ENCODE measurements at regions not wholly inside any gene's neighbourhood (a gene's known extent, or its start where the extent isn't known, plus 50 kb on each side); places are given as distances from the start of the nearest gene placed in this dataset.
"Not testable (repeated sequence)": the region's sequence is repeated elsewhere in the genome, so short reads cannot be mapped to it uniquely, and the experiment has no call there.

DNA sequence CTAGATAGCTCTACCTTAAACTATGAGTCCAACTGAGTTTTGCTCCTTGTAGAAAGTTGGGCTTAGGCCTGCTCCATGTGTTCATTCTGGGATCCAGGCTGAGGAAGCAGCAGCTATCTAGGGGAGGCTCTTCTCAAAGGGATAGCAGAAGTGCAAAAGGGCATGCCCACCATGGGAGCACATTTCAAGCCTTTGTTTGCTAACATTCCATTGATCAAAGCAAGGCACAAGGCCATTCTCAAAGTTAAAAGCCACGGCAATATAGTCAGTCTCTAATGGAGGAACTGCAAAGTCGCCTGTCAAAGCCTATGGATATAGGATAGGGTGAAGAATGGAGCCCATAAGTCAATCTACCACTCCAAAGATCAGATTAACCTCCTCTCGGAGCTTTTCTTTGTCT, 488.1 kb upstream of the ARX start:
- DNase-seq (ENCODE audit: extremely low read depth, low read depth), result no peak

DNA sequence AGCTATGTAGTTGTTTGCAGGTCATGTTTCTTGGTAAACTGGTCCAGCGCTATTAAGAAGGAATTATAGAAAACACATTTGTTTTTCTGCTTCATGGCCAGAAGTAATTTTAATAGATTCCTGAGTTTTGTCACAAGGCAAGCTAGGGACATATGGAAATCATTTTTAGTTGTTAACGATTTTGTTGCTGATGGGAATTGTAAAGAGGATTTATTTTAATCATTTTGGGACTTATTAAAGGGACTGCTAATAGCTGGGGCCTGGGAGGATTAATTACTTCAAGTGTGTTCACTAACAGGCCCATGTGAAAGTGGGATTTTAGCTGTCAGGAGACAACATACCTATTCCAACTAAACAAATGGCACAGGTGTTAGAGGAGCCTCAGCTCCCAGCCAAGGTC, 492.0 kb upstream of the ARX start:
- DNase-seq (ENCODE audit: extremely low read depth, low read depth), result no peak

DNA sequence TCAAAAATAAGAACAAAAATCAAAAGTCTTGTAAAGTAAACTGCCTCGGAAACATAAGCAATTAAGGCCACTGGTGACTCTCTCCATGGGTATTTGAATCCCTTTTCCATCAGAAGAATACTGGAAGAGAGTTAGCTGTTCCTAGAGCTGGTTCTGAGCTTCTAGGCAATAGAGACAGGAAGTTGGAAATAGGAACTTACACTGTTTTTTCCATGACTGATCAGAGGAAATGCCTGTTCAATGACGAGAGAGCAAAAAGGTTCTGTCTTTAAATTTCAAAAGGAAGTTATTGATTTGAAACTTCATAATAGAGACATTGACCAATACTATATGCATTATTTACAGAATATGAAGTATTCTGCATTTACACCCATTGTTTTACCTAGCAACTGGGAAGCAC, 503.5 kb upstream of the ARX start:
- DNase-seq (ENCODE audit: extremely low read depth, low read depth), result no peak

DNA sequence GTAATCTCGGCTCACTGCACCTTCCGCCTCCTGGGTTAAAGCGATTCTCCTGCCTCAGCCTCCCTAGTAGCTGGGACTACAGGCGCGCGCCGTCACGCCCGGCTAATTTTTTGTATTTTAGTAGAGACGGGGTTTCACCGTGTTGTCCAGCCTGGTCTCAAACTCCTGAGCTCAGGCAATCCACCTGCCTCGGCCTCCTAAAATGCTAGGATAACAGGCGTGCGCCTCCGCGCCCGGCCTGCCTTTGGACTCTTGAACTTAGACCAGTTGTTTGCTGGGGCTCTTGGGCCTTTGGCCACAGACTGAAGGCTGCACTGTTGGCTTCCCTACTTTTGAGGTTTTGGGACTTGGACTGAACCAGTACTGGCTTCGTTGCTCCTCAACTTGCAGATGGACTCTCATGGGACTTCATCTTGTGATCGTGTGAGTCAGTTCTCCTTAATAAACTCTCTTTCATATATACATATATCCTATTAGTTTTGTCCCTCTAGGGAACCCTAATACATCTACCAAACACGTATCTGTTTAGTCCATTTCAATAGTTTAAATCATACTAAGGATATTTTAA, 506.8 kb upstream of the ARX start:
- not testable (repeated sequence) for DNase-seq (ENCODE audit: extremely low read depth, low read depth)

DNA sequence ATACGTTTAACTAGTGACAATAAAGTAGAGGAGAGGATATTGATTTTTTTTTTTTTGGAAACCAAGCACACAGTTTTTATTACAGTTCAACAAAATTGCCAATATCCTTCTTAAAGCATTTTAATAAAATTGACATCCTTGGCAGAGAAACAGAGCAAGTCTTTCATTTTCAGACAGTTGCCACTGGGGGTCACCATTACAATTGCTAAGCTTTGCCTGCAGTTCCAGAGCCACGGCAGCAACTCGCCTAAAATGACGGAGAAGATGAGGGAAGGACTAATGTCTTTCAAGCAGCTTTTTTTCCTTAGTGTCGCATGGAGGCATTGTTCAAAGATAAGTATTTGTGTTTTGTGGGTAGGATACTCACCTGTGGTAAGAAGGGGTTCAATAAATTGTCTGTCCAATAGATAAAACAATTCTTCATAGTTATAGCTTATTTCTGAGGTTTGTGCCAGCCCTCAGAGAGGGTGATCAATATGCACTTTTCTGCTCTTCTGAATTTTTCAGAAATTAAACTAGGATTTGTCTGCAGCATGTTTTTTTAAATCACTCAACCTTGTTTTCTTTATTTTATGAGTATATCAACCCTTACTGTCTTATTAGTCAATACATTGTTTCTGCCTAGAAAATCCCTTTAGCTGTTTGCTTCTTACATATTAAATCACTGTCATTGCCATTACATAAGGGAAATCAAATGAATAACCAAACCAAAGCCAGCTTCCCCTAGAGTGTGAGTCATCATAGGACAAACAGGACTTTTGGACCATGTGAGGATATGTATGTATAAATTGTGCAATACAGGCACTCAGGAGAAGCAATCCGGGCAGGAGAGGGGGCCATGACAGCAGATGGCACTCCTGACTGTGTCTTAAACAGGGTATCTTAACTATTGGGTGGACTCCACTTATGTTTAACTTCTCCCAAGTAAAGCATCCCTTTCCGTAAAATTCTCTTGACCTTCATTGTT, 508.1 kb upstream of the ARX start:
- peak; percentile 65 for DNase-seq (ENCODE audit: extremely low read depth, low read depth)

DNA sequence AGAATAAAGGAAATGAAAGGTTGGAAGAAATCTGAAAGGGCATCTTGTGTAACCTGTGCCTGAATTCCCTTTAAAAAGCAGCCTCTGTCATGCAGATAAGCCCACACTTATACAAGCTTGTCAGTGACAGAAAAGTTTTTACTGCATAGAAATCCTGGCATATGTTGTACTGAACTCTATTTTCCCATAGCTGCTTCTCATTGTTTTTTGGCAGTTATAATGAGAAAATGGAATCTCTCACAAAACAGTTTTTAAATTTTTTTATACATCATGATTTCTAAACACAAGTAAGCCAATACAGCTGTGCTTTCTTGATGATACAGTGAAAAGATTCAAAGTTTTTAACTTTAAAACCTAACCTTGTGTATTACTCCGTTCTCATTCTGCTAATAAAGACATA, 511.4 kb upstream of the ARX start:
- no peak for DNase-seq (ENCODE audit: extremely low read depth, low read depth)

DNA sequence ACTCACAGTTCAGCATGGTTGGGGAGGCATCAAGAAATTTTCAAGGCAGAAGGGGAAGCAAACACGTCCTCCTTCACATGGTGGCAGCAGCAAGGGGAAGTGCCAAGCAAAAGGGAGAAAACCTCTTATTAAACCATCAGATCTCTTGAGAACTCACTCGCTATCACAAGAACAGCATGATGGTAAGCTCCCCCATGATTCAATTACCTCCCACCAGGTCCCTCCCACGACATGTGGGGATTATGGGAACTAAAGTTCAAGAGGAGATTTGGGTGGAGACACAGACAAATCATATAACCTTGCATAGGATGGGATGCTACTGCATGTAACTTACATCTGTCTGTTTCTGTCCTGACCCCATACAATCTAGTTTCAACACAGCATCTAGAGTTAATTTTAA, 511.8 kb upstream of the ARX start:
- DNase-seq (ENCODE audit: extremely low read depth, low read depth), result no peak

DNA sequence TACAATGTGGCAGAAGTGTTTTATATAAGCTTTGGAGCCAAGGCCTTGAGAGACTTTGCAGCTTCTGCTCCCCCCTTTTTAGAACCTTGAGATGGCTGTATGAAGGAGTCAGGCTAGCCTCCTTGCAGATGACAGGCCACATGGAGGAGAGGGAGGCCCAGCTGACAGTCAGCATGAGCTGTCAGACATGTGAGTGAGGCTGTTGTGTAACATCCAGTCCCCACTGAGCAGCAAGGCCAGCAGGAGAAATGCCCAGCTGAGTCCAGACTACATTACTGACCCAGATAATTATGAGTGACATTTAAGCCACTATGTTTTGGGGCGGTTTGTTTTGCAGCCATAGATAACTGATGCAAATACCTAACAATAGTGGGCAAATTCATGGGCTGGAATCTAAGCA, 515.3 kb upstream of the ARX start:
- no peak for DNase-seq (ENCODE audit: extremely low read depth, low read depth)

DNA sequence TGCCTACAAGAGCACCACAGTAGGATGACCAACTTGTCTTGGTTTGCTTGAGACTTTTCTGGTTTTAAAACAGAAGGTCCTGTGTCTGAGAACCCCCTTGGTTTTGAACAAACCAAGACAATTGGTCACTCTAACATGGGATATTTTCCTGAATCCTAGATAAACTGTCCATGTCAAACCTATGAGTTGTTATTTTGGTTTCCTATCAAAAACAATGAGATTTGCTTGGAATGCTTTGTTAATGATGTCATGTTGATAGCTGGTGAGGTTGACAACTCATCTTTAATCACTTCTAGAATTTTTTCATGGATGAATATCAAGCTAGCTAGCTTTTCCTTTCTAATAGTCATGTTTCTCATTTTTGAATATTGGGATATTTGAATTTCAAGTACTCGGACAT, 518.3 kb upstream of the ARX start:
- DNase-seq (ENCODE audit: extremely low read depth, low read depth), result no peak

DNA sequence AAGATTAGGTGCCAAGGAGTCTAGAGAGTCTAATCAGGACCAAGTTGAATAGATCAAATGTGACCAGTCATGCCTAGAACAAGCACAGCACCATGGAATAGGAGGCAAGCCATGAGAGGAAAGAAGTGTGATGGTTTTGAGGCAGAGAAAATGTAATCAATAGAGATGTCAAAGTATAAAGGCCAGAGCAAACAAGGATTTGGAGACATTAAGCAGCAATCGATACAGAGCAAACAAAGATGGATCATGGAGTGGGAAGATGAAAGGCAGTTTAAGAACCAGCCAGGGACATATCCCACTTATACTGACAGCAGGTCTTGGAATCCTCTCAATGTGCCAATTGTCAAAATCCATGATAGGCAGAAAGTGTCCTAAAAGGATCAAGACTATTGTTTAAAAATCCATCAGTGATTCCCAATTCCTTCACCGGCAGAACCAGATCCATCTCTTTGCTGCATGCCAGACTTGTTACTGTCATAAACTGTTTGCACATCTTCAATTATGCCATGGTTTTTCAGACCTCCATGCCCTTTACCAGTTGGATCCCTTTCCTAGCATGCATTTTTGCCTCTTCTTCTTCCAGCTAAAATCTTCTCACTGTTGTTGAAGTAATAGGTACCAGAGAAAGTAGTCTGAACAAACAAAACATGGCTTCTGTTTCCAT, 520.7 kb upstream of the ARX start:
- DNase-seq (ENCODE audit: extremely low read depth, low read depth), result no peak

DNA sequence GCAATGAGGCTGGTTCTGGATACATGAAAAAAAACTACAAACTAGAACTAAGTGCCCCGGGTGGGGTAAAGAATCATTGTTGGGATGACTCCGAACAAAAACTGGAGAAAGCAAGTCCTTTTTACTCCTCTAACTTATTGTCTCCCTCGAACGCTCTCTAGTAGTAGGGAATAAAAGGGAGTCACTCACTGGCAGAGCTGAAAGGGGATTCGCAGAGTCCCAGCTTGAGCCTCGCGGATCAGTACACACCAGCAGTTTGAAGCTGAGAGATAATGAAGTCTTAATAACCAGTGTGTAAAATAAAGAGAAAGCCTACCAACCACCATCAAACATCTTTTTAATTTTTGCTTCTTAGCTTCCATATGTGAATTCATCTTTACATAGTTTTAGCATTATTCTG, 521.9 kb upstream of the ARX start:
- no peak for DNase-seq (ENCODE audit: extremely low read depth, low read depth)

DNA sequence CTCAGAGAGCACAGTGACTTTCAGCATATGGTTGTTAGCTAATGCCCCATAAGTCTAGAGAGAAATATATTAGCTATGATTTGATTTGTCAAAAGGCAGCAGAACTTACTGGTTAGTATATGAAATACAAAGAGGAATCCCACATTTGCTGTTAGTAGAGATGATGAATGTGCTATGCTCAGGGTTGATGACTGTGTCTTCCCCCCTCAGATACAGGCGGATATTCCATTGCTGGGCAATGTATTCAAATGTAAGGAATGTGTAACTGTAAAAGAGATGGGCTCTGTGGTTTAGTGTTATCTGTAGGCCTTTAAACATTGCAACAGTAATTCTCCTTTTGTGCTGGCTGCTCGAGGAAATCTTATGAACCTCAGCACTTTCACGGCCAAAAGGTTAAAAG, 528.9 kb upstream of the ARX start:
- DNase-seq (ENCODE audit: extremely low read depth, low read depth), result no peak

DNA sequence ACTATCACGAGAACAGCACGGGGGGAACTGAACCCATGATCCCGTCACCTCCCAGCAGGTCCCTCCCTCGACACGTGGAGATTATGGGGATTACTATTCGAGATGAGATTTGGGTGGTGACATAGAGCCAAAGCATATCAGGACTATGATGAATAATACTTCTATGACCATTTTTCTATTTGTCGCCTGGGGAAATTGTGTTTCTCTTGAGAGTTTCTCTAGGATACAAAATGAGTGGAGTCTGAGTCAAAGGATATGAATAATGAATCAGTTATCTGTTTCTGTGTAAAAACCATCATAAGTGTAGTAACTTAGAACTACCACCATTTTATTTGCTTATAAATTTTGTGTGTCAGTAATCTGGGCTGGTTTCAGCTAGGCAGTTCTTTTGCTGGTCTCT, 533.0 kb upstream of the ARX start:
- DNase-seq (ENCODE audit: extremely low read depth, low read depth), result no peak

DNA sequence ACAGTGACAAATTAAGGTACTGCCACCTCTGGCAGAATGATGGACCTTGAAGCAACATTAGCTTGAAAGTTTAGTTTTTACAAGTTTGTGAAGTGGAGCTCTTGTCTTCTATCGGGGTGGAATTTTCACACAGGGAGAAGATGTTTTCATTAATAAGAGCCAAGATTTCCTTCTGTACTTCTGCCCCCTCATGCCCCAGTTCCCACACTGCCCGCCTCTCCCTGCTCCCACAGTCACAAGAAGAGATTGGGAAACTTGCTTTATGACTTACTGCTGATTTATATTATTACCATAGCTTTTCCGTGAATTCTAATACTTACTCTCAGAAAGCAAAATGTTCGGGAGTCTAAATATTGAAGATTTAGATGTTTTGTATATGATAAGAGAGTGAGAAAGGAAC, 539.8 kb upstream of the ARX start:
- no peak for DNase-seq (ENCODE audit: extremely low read depth, low read depth)

DNA sequence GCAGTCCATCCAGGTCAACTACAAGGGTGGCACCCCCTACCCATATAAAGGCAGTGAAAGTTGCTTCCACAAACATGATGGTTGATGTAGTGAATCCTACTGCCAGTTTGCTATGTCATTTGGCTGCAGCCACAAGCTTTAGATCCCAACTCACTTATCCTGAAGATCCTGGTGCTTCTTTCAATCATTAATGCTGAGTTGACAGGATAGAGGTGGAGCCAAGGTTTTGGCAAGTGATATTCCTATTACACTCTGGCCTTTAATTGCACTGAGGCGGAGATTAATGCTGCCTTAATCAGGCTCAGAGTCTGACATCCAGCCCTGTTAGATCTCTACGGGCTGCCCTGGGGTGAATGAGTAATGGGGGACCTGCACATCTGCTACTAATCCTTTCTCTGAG, 542.4 kb upstream of the ARX start:
- no peak for DNase-seq (ENCODE audit: extremely low read depth, low read depth)

DNA sequence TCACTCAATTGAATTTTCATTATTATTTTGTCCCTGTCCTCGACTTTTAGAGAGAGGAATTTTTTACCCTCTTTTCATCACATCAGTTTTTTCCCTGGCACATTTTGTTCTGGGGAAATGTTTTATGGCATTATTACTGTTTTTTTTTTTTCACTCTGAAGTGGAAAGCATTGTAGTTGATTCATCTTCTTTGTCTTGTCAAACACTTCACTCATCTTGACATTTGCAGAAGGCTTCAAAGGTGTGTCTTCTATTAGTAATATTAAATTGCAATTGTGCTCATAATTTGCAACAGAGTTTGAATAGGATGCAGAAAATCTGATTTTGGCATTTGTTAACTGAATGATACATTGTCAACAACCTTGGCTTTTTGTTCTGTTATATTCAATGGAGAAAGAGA, 545.4 kb upstream of the ARX start:
- no peak for DNase-seq (ENCODE audit: extremely low read depth, low read depth)

DNA sequence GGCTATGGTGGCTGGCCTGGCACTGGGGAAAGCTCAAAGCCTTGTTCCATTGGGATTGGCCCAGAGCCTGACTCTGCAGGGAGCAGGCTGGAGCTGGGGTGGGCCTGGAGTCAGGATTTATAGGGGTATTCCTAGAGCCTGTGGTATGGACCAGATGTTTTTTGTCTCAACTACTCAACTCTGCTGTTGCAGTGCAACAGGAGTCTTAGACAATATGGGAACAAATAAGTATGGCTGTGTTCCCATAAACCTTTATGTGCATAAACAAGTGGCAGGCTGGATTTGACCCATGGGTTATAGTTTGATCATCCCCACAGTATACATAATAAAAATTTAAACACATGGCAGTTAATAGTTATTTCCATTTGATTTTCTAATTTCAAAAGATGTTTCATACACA, 557.9 kb upstream of the ARX start:
- DNase-seq (ENCODE audit: extremely low read depth, low read depth), result no peak

DNA sequence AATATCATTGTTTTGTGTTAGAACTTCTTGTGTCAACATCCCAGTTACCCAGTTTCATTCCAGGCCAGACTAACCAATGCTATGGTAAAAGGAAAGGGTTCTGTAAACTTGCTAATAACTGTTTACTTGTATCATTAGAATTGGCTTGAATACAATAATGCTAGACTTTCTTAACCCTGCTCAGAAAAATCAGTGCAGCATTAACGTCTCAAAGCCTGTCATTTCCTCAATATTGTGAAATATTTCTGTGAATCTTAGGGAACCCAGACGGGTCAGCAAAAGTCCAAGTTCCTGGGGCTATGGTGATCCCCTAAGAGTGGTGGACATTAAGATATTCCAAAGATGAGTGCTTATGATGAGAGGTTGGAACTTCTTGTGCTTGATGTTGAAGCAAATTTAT, 541.2 kb upstream of the MAGEB18 start:
- DNase-seq (ENCODE audit: extremely low read depth, low read depth), result peak; percentile 75

DNA sequence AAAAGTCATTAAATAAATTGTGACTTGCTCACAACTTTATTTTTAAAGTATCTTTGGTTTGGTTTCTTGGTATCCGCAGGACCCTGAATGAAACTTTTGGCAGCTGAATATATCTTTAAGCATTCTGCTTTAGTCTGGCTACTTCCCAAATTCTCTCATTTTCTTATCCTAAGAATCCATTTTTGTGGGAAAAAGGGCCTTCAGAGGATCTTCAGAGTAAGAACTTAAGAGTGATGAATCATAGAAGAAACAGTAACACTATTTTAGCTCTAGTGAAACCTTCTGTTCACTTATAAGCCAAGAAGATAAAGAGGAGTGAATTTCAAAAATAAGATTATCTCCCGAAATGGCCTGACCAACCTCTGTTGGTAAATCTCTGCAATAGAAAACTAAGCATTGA, 540.6 kb upstream of the MAGEB18 start:
- DNase-seq (ENCODE audit: extremely low read depth, low read depth), result no peak

DNA sequence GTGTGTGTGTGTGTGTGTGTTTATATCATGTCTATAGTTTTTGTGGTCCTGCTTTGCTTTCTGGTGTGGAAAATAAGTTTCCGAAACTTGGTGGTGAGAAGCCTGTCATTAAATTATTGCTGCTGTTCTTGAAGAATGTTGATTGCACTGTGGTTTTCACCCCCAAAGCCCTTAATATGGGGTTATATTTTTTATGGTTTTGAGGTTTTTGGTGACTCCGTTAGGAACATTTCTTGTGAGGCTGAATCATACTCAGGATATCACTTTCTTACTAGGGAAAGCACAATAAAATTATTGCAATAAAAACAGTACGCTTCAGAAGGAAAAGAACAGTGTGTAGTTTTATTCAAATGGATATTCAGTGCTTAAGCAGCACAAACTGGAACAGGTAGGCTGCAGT, 539.1 kb upstream of the MAGEB18 start:
- DNase-seq (ENCODE audit: extremely low read depth, low read depth), result no peak

DNA sequence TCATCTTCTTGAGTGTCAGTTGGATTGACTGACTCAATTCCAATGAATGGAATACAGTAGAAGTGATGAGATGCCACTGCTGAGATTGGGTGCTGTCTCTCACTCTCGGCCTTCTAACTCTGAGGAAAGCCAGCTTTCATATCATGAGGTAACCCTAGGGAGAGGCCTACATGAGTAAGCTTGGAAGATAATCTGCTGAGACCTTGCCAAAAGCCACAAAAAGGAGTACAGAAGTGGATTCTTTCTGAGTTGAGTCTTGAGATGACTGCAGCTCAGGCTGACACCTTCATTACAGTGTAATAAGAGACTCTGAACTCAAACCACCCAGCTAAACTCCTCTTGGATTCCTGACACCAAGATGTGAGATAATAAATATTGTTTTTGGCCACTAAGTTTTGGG, 537.4 kb upstream of the MAGEB18 start:
- DNase-seq (ENCODE audit: extremely low read depth, low read depth), result peak; percentile 52

DNA sequence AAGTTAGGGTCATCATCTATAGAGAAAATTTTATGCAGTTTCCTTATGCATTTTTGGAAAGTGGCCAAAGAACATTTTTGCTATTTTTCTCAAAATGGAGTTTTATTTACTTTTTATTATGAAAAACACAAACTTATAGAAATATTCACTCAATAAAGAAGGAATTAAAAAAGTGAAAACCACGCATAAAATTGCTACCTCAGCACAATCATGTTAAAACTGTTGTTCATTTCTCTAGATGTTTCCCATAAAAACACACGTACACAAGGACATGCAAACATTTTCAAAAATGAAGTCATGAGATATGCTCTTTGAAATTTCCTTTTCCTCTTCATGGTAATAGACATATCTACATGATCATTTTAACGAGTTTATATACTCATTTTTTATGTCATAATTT, 536.8 kb upstream of the MAGEB18 start:
- no peak for DNase-seq (ENCODE audit: extremely low read depth, low read depth)

Data from NCI-H460 (cell line).